PFSK-1 (cell line): ENCODE measurements at regions not wholly inside any gene's neighbourhood (a gene's known extent, or its start where the extent isn't known, plus 50 kb on each side); places are given as distances from the start of the nearest gene placed in this dataset.

ENCODE experiments used
- FOXP2 ChIP-seq: optimal IDR thresholded peaks from 2 replicates; pipeline ENCODE3; 2011; ENCODE audit warnings: borderline replicate concordance, control low read depth, inconsistent platforms; ENCODE audit not compliant: insufficient read depth; ENCODE audit errors: extremely low read length, extremely low read depth
- POLR2AphosphoS5 ChIP-seq: IDR thresholded peaks from 2 replicates; pipeline ENCODE4 v1.6.1; 2012; ENCODE audit warnings: low read depth, mild to moderate bottlenecking, control low read depth, low read length, moderate library complexity
- REST ChIP-seq, 2 experiments: IDR thresholded peaks; 2 replicates each; pipeline versions ENCODE4 v1.6.1 to v1.8.0; 2011 to 2012; ENCODE audit warnings: low read depth in 2 of 2, low read length in 2 of 2, control low read depth in 1 of 2, inconsistent platforms in 1 of 2, mild to moderate bottlenecking in 1 of 2, moderate library complexity in 1 of 2; ENCODE audit not compliant: insufficient read depth in 1 of 2
- SIN3A ChIP-seq: IDR thresholded peaks from 2 replicates; pipeline ENCODE4 v1.6.1; 2012; ENCODE audit warnings: mild to moderate bottlenecking, low read length, moderate library complexity, borderline replicate concordance; ENCODE audit not compliant: insufficient read depth
- TAF1 ChIP-seq: IDR thresholded peaks from 2 replicates; pipeline ENCODE4 v1.6.1; 2012; ENCODE audit warnings: low read length, control low read depth, borderline replicate concordance; ENCODE audit not compliant: insufficient read depth

- TF ChIP-seq TAF1: no peak
- no peak for TF ChIP-seq REST (IDR thresholded peaks at IDR 0.05; ENCODE audit: insufficient read depth in 1 of 2, low read depth in 2 of 2, low read length in 2 of 2)
- TF ChIP-seq POLR2AphosphoS5: no peak
- no peak for TF ChIP-seq SIN3A
- no peak for TF ChIP-seq FOXP2
Observed at GRCh38 chr6:139955366-139956155, 581.1 kb upstream of the CITED2 start.
